ENCODE measurements at regions not wholly inside any gene's neighbourhood (a gene's known extent, or its start where the extent isn't known, plus 50 kb on each side); places are given as distances from the start of the nearest gene placed in this dataset.
"Not testable (repeated sequence)": the region's sequence is repeated elsewhere in the genome, so short reads cannot be mapped to it uniquely, and the experiment has no call there.

DNA sequence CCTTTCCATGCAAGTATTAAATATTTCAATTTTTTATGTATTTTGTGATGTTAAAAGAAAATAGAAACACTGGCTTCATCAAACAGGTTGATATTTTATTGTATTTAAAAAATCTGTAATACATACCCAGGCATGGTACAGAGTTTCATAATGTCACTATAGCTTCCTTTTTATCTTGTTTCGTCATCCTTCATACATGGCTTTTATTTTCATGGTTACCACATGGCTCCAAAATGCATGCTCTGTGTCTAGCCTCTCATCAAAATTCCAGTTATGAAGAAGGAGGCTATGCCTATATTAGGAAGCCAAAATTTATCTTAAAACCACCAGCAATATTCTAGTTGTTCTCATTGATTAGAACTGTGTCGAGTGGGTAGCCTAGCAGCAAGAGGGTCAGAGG lies 464.8 kb downstream of the BTG1 start:
- DNase-seq: no peak

DNA sequence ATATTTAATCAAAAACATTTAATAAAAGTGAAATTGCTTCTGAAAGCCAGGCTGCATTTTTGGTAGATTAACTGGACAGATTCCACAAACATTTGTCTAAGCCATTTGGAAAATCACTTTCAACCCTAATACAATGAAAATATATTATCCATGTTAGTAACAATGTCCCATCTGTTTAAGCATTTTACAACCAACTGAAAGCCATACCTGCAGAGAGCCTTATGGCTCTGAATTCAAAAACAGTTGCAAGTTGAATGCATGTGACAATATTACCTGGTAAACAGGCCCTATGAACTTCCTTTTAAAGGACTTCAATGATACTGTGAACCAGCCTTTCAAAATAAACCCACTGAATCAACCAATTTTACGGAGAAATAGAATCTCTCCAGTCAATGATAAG lies 468.1 kb downstream of the BTG1 start:
- no peak for DNase-seq

DNA sequence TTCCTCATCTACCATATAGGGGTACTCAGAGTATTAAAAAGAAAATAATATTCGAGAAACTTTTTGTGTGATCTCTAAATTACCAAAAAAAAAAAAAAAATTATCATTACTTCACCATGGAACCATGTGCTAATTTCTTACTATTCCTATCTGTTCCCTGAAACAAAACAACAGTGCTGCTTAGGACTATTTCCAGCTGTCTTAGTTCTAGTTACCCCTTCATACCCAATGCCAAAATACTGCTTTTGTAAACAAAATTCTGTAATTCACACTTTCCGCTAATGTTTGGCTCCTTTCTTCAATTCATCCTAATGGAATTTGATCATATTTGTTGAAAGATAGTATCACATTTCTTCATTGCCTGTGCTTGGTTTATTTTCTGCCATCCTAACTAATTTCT lies 470.2 kb downstream of the BTG1 start:
- DNase-seq: no peak

DNA sequence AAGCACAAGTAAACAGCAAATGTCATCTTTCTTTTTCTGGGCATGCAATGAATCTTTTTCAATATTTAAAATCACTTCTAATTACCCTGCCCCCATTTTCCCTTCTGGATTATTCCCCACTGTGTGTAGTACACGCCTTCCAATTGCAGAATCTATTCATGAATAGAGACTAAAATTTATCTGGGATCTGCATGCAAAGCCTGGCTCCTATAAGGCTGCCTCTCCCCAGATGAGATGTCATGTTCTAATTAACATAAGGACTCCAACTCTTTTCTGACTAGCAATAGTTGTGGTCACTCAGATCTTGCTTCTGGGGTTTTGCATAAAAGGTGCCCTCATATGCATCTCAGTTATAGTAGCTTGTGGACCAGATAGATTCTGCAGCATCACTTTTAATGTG lies 473.5 kb downstream of the BTG1 start:
- DNase-seq: no peak

DNA sequence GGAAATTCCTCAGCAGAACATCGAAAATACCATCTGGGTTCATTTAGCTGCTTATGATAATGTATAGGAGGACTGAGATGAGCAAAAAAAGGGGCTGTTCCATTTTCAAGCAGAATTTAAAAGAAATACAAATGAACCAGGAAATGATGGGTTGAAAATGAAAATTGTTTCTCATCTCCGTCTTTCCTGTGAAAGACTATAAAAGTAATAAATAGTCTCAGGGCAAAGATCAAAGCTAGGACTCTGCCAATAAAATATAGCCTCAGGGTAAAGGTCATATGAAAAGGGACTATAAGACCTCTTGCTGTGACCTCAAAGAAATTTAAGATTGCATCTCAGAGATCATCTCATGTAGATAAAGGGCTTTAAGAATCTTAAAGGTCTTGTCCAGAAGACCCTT lies 478.0 kb downstream of the BTG1 start:
- no peak for DNase-seq

DNA sequence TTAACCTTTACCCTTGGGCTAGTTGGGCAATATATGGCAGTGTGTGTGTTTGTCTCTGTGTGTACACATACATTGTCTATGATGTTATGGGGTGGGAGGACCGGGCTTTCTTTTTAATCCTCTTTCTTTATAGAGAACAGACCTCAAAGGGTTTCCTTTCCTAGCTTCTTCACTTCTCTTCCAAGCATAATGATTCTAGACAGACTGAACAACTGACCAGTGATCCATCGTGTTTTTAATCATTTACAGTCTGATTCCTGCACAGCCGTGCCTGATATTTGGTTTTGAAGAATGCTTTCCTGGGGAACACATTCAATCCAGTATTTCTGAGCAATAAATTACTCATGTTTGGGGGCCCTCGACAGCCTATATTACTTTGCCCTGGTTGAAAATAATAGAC lies 481.1 kb upstream of the DCN start:
- no peak for DNase-seq

DNA sequence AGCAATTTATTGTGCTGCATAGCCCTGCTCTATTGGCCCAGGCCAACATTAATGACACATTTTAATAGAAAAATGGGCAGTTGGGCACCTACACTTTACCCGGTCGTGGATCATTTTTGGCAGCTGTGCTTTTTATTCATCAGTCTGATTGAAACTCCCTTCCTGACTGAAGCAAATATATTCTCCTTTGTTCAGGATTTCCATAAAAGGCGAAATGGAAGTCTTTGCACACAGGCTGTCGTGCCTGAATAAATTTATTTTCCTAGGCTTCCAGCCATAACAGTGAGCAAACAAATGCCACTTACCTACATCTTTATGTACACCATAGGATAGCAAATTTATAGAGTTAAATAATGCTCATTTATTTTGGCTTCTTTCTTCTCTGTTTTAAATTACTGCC lies 480.7 kb upstream of the DCN start:
- DNase-seq: no peak

DNA sequence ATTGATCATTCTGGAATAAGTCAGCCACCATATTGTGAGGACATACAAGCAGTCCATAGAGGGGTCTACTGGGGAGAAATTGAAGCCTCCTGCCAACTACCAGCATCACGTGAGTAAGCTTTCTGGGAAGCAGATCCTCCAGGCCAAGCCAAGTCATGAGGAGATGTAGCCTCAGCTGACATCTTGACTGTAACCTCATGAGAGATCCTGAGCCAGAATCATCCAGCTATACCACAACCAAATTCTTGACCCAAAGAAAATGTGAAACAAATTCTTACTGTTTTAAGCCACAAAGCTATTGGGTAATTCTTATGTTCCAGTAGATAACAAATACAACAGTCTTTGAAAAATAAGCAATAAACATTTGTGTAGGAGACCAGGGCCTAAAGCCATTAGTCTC lies 479.4 kb upstream of the DCN start:
- DNase-seq: no peak

DNA sequence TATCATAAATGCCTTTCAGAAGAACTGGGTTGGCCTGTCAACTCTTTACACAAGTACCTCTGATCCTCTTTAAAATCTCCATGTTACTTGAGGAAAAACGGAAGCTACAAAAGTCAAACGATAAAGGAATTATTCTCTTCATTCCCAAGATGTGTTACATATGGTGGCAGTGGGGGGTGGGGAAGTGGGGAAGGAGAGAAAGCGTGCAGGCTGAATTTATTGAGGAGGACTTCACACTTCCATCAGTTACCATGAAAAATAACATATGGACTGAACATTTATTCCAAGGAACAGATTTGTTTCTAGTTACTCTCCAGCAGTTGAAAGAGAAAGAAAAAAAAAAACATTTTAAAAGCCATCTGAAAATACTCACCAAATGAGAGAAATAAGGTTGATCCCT lies 474.4 kb upstream of the DCN start:
- DNase-seq: no peak

DNA sequence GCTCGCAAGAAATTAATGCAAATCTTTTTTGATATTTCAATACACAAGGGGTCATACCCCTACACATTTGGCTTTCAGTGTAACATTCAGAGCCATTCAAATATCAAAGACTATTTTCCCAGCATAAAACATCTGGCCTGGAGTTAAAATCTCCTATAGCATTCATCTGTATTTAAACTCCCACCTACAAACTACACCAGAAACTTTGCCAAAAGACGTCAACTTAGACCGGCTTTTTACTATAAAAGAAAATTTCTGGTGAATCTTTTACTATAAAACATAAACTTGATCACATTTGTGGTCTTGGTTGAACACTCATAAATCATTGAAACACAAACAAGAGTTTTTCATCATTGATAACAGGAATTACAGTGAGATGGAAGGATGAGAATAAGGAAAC lies 473.3 kb upstream of the DCN start:
- no peak for DNase-seq

DNA sequence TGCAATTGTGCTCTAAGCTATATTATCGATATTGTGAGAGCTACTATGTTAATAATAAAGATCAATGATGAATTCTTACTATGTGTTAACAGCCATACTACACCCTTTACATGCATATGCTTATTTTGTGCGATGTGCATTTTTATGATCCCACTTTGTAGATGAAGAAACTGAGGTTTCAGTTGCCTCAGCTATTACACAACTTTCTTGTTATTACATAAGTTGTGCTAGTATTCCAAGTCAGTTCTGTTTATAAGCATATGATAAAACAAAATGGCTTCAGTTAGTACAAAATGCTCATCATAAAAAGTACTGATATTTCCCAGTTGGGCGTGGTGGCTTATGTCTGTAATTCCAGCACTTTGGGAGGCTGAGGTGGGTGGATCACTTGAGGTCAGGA lies 471.5 kb upstream of the DCN start:
- no peak for DNase-seq

DNA sequence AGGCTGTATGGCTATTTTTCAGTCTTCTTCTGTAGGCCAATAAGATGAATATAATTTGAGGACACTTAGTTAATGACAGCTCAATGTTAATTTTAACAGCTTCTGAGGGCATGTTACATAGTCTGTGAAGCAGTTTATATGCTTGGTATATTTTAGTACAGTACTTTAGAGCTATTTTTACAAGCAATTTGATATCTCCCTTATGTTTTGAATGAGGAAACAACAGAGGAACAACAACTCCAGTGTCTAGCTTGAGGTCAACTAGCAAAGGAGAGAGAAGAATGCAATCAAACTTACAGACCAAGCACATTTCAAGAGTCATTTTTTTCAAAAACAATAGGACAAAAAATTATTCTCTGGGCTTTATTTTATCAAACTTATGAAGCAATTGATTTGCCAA lies 469.1 kb upstream of the DCN start:
- no peak for DNase-seq

DNA sequence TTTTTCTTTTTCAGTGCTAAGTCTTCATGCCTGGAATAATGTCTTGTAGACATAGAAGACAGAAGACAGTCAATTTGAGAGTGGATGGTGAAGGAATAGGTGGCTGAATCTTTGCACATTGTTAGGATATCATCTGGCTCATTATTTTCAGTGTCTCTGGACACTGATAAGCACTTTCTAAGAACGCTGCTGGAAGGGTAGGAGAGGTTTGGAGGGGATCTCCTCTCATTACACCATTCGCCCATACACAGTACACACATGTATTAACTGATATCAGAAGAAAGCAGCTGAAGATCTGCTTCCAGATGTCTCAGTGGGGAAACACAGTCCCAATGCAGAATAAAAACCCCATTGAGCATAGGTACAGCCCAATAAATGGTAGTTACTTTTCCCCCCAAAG lies 461.1 kb upstream of the DCN start:
- no peak for DNase-seq

DNA sequence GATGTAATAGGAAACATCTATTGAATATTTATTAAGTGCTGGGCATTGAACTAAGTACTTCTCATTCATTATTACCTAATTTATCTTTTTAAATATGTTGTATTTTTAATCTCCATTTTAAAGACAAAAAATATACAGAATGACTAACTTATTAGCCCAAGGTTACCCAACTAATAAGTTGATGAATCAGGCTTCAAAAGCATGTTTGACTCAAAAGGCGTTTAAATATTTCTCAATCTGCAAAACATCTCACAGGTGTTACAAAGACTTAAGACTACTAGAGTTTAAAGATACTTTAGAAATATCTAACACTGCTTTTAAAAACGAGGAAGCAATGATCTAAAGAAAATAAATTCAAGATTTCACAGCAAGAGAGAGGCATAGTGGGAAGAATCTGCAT lies 457.4 kb upstream of the DCN start:
- no peak for DNase-seq

DNA sequence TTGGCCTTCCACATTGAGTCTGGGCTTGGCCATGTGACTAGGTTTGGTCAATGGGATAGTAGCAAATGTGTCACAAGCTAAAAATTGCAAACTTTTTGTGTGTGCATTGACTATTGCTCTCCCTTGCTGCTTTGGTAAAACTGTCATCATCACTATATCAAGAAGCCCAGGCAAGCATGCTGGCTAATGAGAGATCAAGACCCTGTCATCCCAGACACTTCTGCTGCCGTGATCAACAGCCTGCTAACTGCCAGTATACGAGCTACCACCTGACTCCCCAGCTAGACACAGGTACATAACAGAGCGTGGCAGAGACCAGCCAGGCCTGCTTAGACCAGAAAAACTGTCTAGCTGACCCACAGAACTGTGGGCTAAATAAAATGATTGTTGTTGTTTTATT lies 456.7 kb upstream of the DCN start:
- no peak for DNase-seq

DNA sequence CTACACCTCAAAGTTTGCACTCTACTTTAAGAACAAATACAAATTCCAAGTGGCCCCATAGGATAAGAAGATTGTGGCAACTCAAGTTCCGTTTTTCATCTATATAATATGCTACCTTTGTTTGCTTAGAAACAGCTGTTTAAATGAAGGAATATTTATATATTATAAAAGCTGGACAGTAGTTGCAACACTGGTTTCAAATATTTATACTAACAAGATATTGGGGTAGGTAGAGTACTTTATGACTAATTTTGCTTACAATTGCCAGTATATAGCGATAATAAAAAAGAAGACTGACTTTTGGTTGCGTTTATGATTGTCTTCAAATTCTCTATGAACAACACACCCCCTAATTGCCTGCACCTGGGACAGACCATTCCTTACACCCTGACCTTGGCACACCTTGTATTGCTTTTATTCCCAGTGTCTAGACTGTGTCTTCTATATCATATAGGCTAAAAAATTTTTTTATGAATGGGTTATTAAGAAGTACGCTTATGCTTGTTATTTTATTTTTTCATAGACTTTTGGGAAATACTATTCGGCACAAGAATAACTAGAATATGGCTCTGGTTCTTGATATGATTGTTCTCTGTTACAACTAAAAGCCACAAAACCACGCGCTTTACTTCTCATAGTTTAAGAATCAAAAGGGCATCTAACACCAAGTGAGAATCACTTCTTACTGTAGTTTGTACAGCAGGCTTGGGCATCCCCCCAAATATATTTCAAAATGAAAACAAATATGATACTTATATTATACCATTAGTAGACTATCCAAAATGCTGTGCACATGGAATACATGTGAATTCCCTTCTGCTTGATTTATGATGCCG lies 455.4 kb upstream of the DCN start:
- DNase-seq: no peak

DNA sequence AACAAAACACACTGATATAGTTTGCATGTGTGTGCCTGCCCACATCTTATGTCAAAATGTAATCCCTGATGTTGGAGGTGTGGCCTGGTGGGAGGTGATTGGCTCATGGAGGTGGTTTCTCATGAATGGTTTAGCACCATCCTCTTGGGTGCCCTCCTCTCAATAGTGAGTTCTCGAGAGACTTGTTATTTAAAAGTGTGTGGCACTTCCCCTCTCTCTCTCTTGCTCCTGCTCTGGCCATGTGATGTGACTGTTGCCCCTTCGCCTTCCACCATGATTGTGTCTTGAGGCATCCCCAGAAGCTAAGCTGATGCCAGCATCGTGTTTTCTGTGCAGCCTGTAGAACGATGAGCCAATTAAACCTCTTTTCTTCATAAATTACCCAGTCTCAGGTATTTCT lies 454.1 kb upstream of the DCN start:
- DNase-seq: no peak

DNA sequence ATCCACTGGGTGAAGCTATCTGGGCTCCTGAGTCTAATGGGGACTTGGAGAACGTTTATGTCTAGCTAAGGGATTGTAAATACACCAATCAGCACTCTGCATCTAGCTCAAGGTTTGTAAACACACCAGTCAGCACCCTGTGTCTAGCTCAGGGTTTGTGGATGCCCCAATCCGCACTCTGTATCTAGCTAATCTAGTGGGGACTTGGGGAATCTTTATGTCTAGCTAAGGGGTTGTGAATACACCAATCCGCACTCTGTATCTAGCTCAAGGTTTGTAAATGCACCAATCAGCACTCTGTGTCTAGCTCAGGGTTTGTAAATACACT lies 451.7 kb upstream of the DCN start:
- not testable (repeated sequence) for DNase-seq

DNA sequence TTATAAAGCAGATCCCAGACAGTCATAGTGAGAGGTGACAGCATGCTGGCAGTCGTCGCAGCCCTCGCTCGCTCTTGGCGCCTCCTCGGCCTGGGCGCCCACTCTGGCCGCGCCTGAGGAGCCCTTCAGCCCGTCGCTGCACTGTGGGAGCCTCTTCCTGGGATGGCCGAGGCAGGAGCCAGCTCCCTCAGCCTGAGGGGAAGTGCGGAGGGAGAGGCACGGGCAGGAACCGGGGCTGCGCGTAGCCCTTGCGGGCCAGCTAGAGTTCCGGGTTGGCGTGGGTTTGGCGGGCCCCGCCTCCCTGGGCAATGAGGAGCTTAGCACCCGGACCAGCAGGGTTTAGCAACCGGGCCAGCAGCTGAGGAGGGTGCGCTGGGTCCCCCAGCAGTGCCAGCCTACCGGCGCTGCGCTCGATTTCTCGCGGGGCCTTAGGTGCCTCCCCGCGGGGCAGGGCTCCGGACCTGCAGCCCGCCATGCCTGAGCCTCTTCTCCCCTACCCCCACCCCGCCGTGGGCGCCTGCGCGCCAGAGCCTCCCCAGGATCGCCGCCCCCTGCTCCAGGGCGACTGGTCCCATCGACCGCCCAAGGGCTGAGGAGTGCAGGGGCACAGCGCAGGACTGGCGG lies 451.2 kb upstream of the DCN start:
- no peak for DNase-seq

DNA sequence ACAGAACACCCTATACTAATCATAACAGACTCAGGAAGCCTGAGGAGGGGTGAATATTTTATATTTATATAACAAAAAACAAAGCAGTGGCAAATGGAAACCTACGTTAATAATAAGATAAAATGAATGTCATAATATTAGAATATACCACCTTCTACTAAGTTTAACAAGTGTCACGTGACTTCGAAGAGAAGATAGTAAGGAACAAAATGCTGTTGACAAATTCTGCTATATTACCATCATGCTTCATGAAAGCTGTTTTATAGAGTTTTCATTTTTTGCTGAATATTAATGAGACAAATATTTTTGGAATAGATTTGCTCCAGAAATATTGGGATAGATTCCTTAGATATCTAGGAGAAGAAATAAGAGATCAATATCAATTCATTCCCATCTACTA lies 450.6 kb upstream of the DCN start:
- no peak for DNase-seq

DNA sequence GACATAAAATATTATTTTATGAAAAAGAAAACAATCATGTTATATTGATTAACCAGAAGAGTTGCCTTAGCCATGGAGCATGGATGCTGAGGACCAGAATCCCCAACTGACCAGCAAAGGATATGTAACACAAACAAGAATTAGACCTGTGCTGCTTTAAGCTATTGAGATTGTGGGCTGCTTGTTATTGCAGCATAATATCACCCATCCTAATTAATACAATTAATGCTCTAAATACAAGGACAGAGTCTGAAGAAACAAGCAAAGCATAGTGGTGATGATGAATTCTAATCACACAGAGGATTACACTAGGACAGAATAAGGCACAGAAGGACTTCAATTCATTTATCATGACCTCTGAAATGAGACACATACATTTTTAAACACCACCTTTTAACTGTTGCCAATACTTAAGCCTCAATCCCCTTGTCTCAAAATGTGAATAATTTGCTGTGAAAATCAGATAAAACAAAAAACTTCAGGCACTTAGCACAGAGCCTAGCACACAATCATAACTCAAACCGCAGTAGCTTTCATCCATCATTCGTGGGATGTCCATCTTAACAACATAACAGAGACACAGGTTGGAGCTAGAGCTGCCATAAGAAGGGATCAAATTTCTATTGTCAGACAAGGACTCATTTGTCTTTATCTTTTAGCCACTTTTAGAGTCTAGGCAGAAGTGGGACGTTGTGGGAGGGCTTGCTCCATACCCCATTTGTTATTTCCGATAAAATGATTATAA lies 449.6 kb upstream of the DCN start:
- DNase-seq: no peak

DNA sequence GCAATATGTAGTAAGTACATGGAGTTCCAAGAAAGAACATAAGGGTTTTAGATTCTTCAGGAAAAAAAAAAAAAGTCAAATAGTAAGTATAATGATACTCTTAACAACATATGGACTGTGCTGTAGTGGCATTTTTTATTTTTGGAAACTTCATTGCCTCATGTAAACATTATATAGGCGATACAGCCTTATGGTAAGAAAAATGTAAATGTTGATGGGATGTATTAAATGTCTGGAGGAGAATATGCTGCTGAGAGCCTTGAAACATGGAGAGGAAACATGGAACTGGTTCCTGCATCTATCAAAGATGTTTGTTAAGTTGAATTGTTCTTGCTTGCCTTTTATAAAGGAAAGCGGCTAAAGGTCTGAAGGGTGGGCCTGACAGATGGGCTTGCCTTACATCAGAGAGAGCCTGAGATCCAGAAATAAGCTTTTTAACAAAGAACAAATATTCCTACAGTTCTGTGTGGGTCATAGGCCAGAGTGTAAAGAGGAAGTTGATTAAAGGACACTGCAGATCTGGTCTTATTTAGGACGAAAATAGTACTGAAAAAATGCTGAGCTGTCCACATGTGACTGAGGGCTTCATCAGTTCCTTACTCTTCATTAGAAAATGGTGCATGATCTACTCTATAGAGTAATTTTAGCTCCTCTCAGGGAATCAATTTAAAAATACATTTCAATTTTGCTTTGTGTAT lies 448.1 kb upstream of the DCN start:
- no peak for DNase-seq
